Breast epithelium (tissue), 4 donors: ENCODE measurements at regions not wholly inside any gene's neighbourhood (a gene's known extent, or its start where the extent isn't known, plus 50 kb on each side); places are given as distances from the start of the nearest gene placed in this dataset.

ENCODE experiments used
- DNase-seq, 2 donors: peaks; one replicate each; pipeline ENCODE4 v3.0.0-alpha.2; 2019; ENCODE audit warnings: low spot score in 2 of 2
- H3K27ac ChIP-seq, 2 donors: fragments of 200-600 bp; sonication (generic) in 1 of 2; one replicate each; pipeline ENCODE4 v1.5.1; 2016 to 2019; ENCODE audit warnings: mild to moderate bottlenecking in 1 of 2
- H3K27me3 ChIP-seq, 2 donors: fragments of 200-600 bp; sonication (generic) in 1 of 2; one replicate each; pipeline versions ENCODE4 v1.5.1 to v1.6.0; 2017 to 2019; ENCODE audit warnings: control low read depth in 1 of 2, mild to moderate bottlenecking in 1 of 2
- H3K36me3 ChIP-seq: fragments of 200-600 bp; one replicate; pipeline ENCODE4 v1.5.1; 2019
- H3K4me1 ChIP-seq, 2 donors: fragments of 200-600 bp; sonication (generic); one replicate each; pipeline ENCODE4 v1.5.1; 2016 to 2019; ENCODE audit warnings: control low read depth in 1 of 2
- H3K4me3 ChIP-seq, 3 donors: fragments of 200-600 bp; sonication (generic); 1 replicate in 2 of 3; 2 replicates in 1 of 3; pipeline ENCODE4 v1.5.1; 2016 to 2019; ENCODE audit warnings: mild to moderate bottlenecking in 3 of 3, moderate library complexity in 2 of 3
- H3K9me3 ChIP-seq, 2 donors: fragments of 200-600 bp; sonication (generic) in 1 of 2; one replicate each; pipeline ENCODE4 v1.5.1; 2016 to 2019; ENCODE audit warnings: control low read depth in 1 of 2
- POLR2A ChIP-seq: fragments of 450-650 bp; IDR thresholded peaks from one replicate; pipeline ENCODE4 v1.6.1; 2016; ENCODE audit warnings: antibody characterized with exemption, mild to moderate bottlenecking, moderate library complexity
- POLR2AphosphoS5 ChIP-seq, 3 donors: sonication (generic); formaldehyde crosslinking; IDR thresholded peaks; one replicate each; pipeline ENCODE4 v1.6.1; 2017; ENCODE audit warnings: antibody characterized with exemption in 3 of 3
- intact Hi-C: fragments of 100-400 bp; cut with DNase I; formaldehyde crosslinking; loops from one replicate; pipeline ENCODE4 v1.15.1; 2023; ENCODE audit warnings: low total_unique reads
- TF ChIP-seq, protein P1 (sequence below), 3 donors: fragments of 450-650 bp; IDR thresholded peaks; one replicate each; pipeline ENCODE4 v1.5.1; 2016 to 2017; ENCODE audit warnings: antibody characterized with exemption in 3 of 3, mild to moderate bottlenecking in 3 of 3, moderate library complexity in 3 of 3

- no peaks in the 10 kb centered on the region for H3K36me3 ChIP-seq
- no peak overlapping the region for H3K4me3 ChIP-seq
- TF ChIP-seq POLR2A (no peak), POLR2AphosphoS5 (IDR thresholded peaks at IDR 0.05) (no peak)
- TF ChIP-seq, protein P1, sequence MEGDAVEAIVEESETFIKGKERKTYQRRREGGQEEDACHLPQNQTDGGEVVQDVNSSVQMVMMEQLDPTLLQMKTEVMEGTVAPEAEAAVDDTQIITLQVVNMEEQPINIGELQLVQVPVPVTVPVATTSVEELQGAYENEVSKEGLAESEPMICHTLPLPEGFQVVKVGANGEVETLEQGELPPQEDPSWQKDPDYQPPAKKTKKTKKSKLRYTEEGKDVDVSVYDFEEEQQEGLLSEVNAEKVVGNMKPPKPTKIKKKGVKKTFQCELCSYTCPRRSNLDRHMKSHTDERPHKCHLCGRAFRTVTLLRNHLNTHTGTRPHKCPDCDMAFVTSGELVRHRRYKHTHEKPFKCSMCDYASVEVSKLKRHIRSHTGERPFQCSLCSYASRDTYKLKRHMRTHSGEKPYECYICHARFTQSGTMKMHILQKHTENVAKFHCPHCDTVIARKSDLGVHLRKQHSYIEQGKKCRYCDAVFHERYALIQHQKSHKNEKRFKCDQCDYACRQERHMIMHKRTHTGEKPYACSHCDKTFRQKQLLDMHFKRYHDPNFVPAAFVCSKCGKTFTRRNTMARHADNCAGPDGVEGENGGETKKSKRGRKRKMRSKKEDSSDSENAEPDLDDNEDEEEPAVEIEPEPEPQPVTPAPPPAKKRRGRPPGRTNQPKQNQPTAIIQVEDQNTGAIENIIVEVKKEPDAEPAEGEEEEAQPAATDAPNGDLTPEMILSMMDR (IDR thresholded peaks at IDR 0.05), result no peak
- DNase-seq, result no peak
- no peak overlapping the region for H3K27ac ChIP-seq
- intact Hi-C loops, result no loop called here
- no peaks in the 10 kb centered on the region for H3K4me1 ChIP-seq
- peaks cover 0 to 14% of the 10 kb centered on the region in 2 donors for H3K9me3 ChIP-seq
- no peaks in the 10 kb centered on the region for H3K27me3 ChIP-seq
Measured at GRCh38 chr4:30396772-30397475, 323.2 kb upstream of the PCDH7 start.

- Histone ChIP-seq H3K9me3 (no peaks in the 10 kb centered on the region), H3K4me3 (no peak overlapping the region), H3K4me1 (no peaks in the 10 kb centered on the region), H3K27ac (no peak overlapping the region), H3K27me3 (no peaks in the 10 kb centered on the region), H3K36me3 (no peaks in the 10 kb centered on the region)
- no peak for TF ChIP-seq POLR2AphosphoS5 (IDR thresholded peaks at IDR 0.05)
- TF ChIP-seq POLR2A, result no peak
- TF ChIP-seq, protein P1 (IDR thresholded peaks at IDR 0.05), result no peak
- DNase-seq, result no peak
- intact Hi-C loops, result no loop called here
Measured at GRCh38 chr4:30399476-30399875, 320.7 kb upstream of the PCDH7 start.

GRCh38 chr4:30402276-30402675, 317.9 kb upstream of the PCDH7 start:
- intact Hi-C loops, result no loop called here
- Histone ChIP-seq H3K4me3 (no peak overlapping the region), H3K27ac (no peak overlapping the region), H3K36me3 (no peaks in the 10 kb centered on the region), H3K9me3 (peaks cover 3 to 6% of the 10 kb centered on the region in 2 donors), H3K4me1 (no peaks in the 10 kb centered on the region), H3K27me3 (no peaks in the 10 kb centered on the region)
- no peak for DNase-seq
- TF ChIP-seq POLR2AphosphoS5 (IDR thresholded peaks at IDR 0.05) (no peak), POLR2A (no peak)
- TF ChIP-seq, protein P1 (IDR thresholded peaks at IDR 0.05), result no peak

DNA sequence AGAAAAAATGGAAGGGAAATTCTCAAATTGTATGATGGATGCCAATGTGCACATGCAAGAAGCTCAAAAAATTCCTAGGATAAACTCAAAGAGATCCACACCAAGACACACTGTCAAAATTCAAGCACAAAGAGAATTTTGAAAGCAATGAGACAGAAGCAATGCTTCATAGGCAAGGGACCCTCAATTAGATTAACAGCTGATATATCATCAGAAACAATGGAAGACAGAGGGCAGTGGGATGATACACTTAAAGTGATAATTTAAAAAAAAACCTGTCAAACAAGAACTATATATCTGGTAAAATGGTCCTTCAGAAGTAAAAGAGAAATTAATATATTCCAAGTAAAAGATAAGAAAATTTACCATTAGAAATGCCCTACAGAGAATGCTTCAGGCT, 306.3 kb upstream of the PCDH7 start:
- Histone ChIP-seq H3K4me1 (no peaks in the 10 kb centered on the region), H3K36me3 (no peaks in the 10 kb centered on the region), H3K27ac (no peak overlapping the region), H3K27me3 (no peaks in the 10 kb centered on the region), H3K9me3 (peaks cover 11 to 47% of the 10 kb centered on the region in 2 donors), H3K4me3 (no peak overlapping the region)
- intact Hi-C loops, result no loop called here
- TF ChIP-seq, protein P1 (IDR thresholded peaks at IDR 0.05), result no peak
- DNase-seq, result no peak

DNA sequence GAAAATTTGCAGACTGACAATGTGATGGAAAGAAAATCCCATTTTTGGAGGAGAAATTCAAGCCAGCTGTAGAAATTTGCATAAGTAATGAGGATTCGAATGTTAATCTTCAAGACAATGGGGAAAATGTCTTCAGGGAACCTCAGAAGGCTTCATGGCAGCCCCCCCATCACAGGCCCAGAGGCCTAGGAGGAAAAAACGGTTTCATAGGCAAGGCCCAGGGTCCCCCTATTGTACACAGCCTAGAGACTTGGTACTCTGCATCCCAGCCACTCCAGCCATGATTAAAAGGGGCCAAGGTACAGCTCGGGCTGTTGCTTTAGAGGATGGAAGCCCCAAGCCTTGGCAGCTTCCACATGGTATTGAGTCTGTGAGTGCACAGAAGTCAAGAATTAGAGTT, 303.6 kb upstream of the PCDH7 start:
- no peaks in the 10 kb centered on the region for H3K4me1 ChIP-seq
- H3K27ac ChIP-seq, result no peak overlapping the region
- TF ChIP-seq POLR2A, result no peak
- no peak for TF ChIP-seq POLR2AphosphoS5 (IDR thresholded peaks at IDR 0.05)
- TF ChIP-seq, protein P1 (IDR thresholded peaks at IDR 0.05), result no peak
- no peak overlapping the region for H3K4me3 ChIP-seq
- intact Hi-C loops, result no loop called here
- no peaks in the 10 kb centered on the region for H3K36me3 ChIP-seq
- H3K27me3 ChIP-seq, result no peaks in the 10 kb centered on the region
- H3K9me3 ChIP-seq, result peaks cover 11 to 42% of the 10 kb centered on the region in 2 donors
- DNase-seq, result no peak
